AG09319 (cell line): ENCODE measurements at regions not wholly inside any gene's neighbourhood (a gene's known extent, or its start where the extent isn't known, plus 50 kb on each side); places are given as distances from the start of the nearest gene placed in this dataset.

Experiments
- DNase-seq: peaks from one replicate; pipeline ENCODE4 v3.0.0-alpha.2; 2010; ENCODE audit warnings: low read depth; ENCODE audit errors: extremely low read depth
- CTCF ChIP-seq: IDR thresholded peaks from 2 replicates; pipeline ENCODE4 v1.5.1; 2011; ENCODE audit warnings: low read depth, mild to moderate bottlenecking, inconsistent platforms, low read length, moderate library complexity

DNA sequence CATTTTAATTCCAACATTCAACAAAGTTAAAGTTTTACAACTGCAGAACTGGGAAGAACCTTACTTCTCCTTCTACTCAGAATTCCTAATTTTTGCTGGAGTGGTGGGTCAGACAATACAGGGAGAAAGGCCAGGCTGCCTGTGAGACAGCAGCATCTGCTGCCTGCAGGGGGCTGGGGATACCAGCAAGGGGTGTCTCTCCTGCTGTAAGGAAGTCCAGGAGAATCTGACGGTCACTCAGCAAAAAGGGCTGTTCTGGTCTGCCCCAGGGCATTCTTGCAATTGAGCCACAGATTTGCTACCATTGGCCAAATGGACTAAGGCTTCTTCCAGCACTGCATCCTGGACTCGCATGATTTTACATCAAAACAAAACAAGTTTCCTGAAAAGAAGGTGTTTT is 426.6 kb upstream of the CDH11 start:
- TF ChIP-seq CTCF: peak; percentile 37
- DNase-seq: no peak

DNA sequence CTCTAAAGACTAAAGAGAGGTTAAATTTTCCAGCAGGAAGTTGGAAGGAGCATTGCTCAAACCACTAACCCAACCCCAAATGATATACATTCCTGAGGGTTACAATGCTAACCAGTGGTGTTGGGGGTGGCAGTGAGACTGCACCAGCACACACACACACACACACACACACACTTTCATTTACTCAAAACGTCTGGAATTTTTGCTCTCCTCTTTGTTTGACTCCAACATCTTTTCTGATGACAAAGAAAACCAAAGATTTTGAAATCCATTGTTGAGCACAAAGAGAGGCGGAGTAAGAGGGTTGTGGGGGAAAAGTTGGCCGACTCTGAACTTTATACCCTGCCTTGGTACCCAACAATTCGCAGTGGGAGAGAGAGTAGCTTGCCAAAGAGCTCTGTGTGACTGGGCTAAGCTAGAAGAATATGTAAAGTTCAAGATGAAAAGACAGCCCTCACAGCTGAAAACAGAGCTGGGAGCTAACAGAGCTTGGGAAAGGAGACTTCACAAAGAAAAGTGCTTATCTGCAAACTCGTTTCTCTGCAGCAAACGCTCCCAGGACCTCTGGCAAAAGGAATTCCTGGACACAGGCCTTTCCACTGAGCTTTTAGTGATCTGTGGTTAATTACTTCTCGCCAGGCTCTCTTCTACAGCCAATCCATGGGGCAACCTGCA is 426.0 kb upstream of the CDH11 start:
- no peak for TF ChIP-seq CTCF
- DNase-seq: peak; percentile 93

DNA sequence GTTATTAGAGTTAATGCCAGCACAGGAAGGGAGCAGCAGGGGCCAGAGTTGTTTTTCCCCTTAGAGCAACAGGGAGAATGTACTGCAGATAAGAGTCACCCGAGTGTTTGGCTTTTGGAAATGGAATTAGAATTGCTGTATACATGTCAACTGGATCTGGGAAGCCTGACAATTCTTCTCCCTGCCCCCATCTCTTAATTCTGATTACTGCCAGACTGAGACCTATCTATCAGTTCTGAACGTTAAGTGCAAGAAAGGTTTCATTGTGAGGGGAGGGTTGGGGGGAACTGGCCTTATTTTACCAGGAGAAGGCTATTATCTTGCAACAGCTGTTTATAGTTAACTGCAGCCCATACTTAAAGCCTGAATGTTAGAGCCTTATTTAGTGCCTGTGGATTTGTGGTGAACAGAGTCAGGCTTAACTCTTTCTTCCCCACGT is 424.5 kb upstream of the CDH11 start:
- peak; percentile 34 for DNase-seq
- no peak for TF ChIP-seq CTCF

DNA sequence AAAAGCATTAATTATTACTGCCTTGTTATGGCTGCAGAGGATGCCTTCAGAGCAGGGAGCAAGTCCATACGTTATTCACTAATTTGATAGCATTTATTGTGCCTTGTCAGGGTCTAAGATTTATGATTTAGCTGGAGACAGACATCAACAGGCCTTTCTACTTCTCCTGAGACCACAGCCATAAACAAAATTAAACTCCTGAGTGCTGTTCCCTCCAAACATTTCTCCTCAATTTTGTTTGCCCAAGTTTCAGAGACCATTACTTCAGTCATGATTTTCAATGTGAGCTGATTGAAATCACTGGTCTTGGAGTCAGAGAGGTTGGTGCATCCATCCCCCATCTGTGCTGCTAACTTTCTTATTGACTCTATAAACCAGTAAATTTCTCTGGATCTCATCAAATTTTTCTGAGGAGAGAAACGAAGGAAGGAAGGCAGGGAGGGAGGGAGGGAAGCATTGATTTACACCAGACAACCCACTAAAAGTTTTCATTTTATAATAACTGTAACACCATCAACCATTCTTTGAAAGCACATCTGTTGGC is 423.6 kb upstream of the CDH11 start:
- no peak for DNase-seq
- TF ChIP-seq CTCF: no peak

GRCh38 chr16:65543781-65544740 is 422.2 kb upstream of the CDH11 start:
- DNase-seq: no peak
- no peak for TF ChIP-seq CTCF

DNA sequence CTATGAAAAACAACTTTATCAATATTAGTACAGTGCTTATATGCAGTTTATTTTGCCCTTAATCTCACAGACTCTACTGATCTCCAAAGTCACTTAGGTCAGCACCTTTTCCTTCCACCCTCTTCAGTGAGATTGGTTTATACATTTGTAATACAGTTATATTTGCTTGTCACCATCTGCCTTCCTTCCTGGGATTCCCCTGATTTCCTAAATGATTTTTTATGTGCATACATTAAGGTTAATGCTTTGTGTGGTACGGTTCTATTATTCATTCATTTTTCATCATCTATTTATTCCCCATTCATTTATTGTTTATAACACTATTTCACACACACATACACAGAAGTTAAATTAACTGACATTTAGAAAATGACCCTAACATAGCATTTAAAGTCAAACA is 419.8 kb upstream of the CDH11 start:
- no peak for TF ChIP-seq CTCF
- DNase-seq: no peak

DNA sequence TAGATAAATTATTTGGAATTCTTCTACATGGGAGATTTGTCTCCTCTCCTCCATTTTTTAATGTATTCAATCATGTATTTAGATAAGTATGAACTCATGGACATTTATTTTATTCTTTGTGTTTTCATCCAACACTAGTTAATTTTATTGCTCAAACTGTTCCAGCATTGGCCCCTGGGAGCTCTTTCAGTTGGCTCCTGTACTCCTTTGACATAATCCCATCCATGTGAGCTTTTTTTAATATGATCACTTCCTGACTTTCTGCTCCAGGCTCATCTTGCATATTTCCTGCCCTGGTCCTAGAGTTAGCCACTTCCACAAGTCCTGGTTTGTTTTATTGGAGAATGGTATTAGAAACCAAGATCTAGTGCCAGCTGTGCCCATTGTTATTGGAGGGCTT is 419.0 kb upstream of the CDH11 start:
- no peak for TF ChIP-seq CTCF
- DNase-seq: no peak
